ENCODE measurements at regions not wholly inside any gene's neighbourhood (a gene's known extent, or its start where the extent isn't known, plus 50 kb on each side); places are given as distances from the start of the nearest gene placed in this dataset.
"Not testable (repeated sequence)": the region's sequence is repeated elsewhere in the genome, so short reads cannot be mapped to it uniquely, and the experiment has no call there.

- intact Hi-C loops (cut with micrococcal nuclease) = no loop called here
Measured at GRCh38 chr1:170789063-170789462, 125.1 kb downstream of the PRRX1 start.

GRCh38 chr1:170790175-170790574, 126.2 kb downstream of the PRRX1 start:
- intact Hi-C loops (cut with micrococcal nuclease) = no loop called here

GRCh38 chr1:170790651-170791071, 126.7 kb downstream of the PRRX1 start:
- intact Hi-C loops (cut with micrococcal nuclease) = no loop called here

GRCh38 chr1:170791941-170792340, 128.0 kb downstream of the PRRX1 start:
- intact Hi-C loops (cut with micrococcal nuclease) = no loop called here

- intact Hi-C loops (cut with micrococcal nuclease) = no loop called here
Measured at GRCh38 chr1:170800265-170800664, 135.1 kb upstream of the MROH9 start.

- intact Hi-C loops (cut with micrococcal nuclease) = no loop called here
Measured at GRCh38 chr1:170800812-170801211, 134.5 kb upstream of the MROH9 start.

GRCh38 chr1:170803711-170804110, 131.6 kb upstream of the MROH9 start:
- intact Hi-C loops (cut with micrococcal nuclease) = no loop called here

GRCh38 chr1:170804419-170804818, 130.9 kb upstream of the MROH9 start:
- intact Hi-C loops (cut with micrococcal nuclease) = no loop called here

- intact Hi-C loops (cut with micrococcal nuclease) = no loop called here
Measured at GRCh38 chr1:170804879-170805278, 130.5 kb upstream of the MROH9 start.

- intact Hi-C loops (cut with micrococcal nuclease) = no loop called here
Measured at GRCh38 chr1:170806961-170807360, 128.4 kb upstream of the MROH9 start.

GRCh38 chr1:170807432-170807831, 127.9 kb upstream of the MROH9 start:
- intact Hi-C loops (cut with micrococcal nuclease) = no loop called here

GRCh38 chr1:170808216-170808885, 127.0 kb upstream of the MROH9 start:
- intact Hi-C loops (cut with micrococcal nuclease) = no loop called here

GRCh38 chr1:170811013-170811412, 124.3 kb upstream of the MROH9 start:
- intact Hi-C loops (cut with micrococcal nuclease) = not testable (repeated sequence)

GRCh38 chr1:170819781-170820180, 115.6 kb upstream of the MROH9 start:
- intact Hi-C loops (cut with micrococcal nuclease) = no loop called here

- intact Hi-C loops (cut with micrococcal nuclease) = no loop called here
Measured at GRCh38 chr1:170823120-170823519, 112.2 kb upstream of the MROH9 start.

- intact Hi-C loops (cut with micrococcal nuclease) = no loop called here
Measured at GRCh38 chr1:170831276-170831675, 104.1 kb upstream of the MROH9 start.

GRCh38 chr1:170836141-170836540, 99.2 kb upstream of the MROH9 start:
- intact Hi-C loops (cut with micrococcal nuclease) = no loop called here

- intact Hi-C loops (cut with micrococcal nuclease) = no loop called here
Measured at GRCh38 chr1:170840371-170840770, 95.0 kb upstream of the MROH9 start.

- intact Hi-C loops (cut with micrococcal nuclease) = no loop called here
Measured at GRCh38 chr1:170853302-170853701, 82.0 kb upstream of the MROH9 start.

- intact Hi-C loops (cut with micrococcal nuclease) = no loop called here
Measured at GRCh38 chr1:170853867-170854266, 81.5 kb upstream of the MROH9 start.

GRCh38 chr1:170854677-170855076, 80.7 kb upstream of the MROH9 start:
- intact Hi-C loops (cut with micrococcal nuclease) = no loop called here

GRCh38 chr1:170856455-170856854, 78.9 kb upstream of the MROH9 start:
- intact Hi-C loops (cut with micrococcal nuclease) = no loop called here

- intact Hi-C loops (cut with micrococcal nuclease) = no loop called here
Measured at GRCh38 chr1:170857955-170858354, 77.4 kb upstream of the MROH9 start.

- intact Hi-C loops (cut with micrococcal nuclease) = no loop called here
Measured at GRCh38 chr1:170863621-170864020, 71.7 kb upstream of the MROH9 start.
